GM21526 (cell line): ENCODE measurements at regions not wholly inside any gene's neighbourhood (a gene's known extent, or its start where the extent isn't known, plus 50 kb on each side); places are given as distances from the start of the nearest gene placed in this dataset.

Source experiments
- ATAC-seq: cut with Tn5 transposase; IDR thresholded peaks from one replicate; pipeline ENCODE4 v1.9.1; 2021; ENCODE audit warnings: moderate library complexity; ENCODE audit not compliant: unreplicated experiment, low FRiP score

GRCh38 chr3:1010228-1010627 is 82.6 kb upstream of the CNTN6 start:
- no peak for ATAC-seq

GRCh38 chr3:1015826-1016225 is 77.0 kb upstream of the CNTN6 start:
- no peak for ATAC-seq

- no peak for ATAC-seq
Measured at GRCh38 chr3:1017870-1018269, 75.0 kb upstream of the CNTN6 start.

GRCh38 chr3:1019157-1019556 is 73.7 kb upstream of the CNTN6 start:
- ATAC-seq: no peak

- no peak for ATAC-seq
Measured at GRCh38 chr3:1026395-1026794, 66.4 kb upstream of the CNTN6 start.

GRCh38 chr3:1036207-1036826 is 56.5 kb upstream of the CNTN6 start:
- no peak for ATAC-seq

- ATAC-seq: no peak
Measured at GRCh38 chr3:1037631-1038030, 55.2 kb upstream of the CNTN6 start.
